ENCODE measurements at regions not wholly inside any gene's neighbourhood (a gene's known extent, or its start where the extent isn't known, plus 50 kb on each side); places are given as distances from the start of the nearest gene placed in this dataset.
"Not testable (repeated sequence)": the region's sequence is repeated elsewhere in the genome, so short reads cannot be mapped to it uniquely, and the experiment has no call there.

DNA sequence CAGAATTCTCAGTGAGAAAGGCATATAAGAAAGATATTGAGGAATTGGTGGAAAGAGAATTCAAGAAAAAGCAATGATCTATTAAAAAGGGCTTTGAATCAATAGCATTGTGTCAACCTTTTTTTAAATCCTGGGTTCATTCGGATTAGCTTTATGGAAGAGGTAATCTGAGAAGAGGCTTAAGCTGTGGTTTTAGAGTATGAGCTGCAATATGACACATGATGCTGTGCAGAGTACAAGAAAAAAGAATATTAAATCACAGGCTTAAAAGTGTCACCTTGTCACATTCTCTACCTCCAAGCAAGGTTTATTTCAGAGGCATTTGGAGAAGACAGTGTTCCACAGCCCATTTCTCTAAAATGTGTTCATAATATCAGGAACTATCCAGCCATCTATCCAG, 128.9 kb downstream of the RTP4 start:
- Histone ChIP-seq H3K79me2 (ENCODE audit: control insufficient read depth, insufficient read depth, low read length) (no peaks in the 10 kb centered on the region), H3K9ac (ENCODE audit: insufficient read depth, low read length) (no peak overlapping the region), H3K9me3 (ENCODE audit: control insufficient read depth, insufficient read depth, low read depth, low read length) (no peaks in the 10 kb centered on the region), H4K20me1 (ENCODE audit: control insufficient read depth, extremely low read depth, insufficient read depth, low read length) (no peaks in the 10 kb centered on the region), H3K4me1 (ENCODE audit: control insufficient read depth, extremely low read depth, insufficient read depth, low read length) (no peaks in the 10 kb centered on the region), H3K4me3 (replicated peaks in 1 of 4; ENCODE audit: control extremely low read depth in 1 of 4, insufficient read depth in 1 of 4, low read depth in 3 of 4, low read length in 4 of 4) (no peak overlapping the region), H3K4me2 (ENCODE audit: extremely low read depth, insufficient read depth, low read length) (no peak overlapping the region), H2AFZ (ENCODE audit: low read length) (no peak overlapping the region), H3K27ac (ENCODE audit: insufficient read depth, low read length) (no peak overlapping the region), H3K36me3 (ENCODE audit: control insufficient read depth, insufficient read depth, low read length) (no peaks in the 10 kb centered on the region), H3K27me3 (ENCODE audit: control insufficient read depth, insufficient read depth, low read length) (no peaks in the 10 kb centered on the region)
- no peak for DNase-seq (ENCODE audit: low read depth in 2 of 2)
- TF ChIP-seq CTCF (conservative IDR thresholded peaks at IDR 0.05 in 1 of 2, IDR thresholded peaks at IDR 0.05 in 1 of 2; ENCODE audit: low read depth in 1 of 2, low read length in 2 of 2), result no peak
- no peak for TF ChIP-seq EZH2 (IDR thresholded peaks at IDR 0.05; ENCODE audit: low read length, missing control alignments)

DNA sequence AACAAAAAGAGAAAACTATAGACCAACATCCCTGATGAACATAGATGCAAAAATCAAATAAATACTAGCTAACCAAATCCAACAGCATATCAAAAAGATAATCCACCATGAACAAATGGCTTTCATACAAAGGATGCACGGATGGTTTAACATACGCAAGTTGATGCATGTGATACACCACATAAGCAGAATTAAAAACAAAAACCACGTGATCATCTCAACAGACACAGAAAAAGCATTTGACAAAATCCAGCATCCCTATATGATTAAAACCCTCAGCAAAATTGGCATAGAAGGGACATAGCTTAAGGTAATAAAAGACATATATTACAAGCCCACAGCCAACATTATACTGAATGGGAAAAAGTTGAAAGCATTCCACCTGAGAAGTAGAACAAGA, 125.9 kb downstream of the RTP4 start:
- not testable (repeated sequence) for H3K27ac ChIP-seq (ENCODE audit: insufficient read depth, low read length); H3K9me3 ChIP-seq (ENCODE audit: control insufficient read depth, insufficient read depth, low read depth, low read length); H2AFZ ChIP-seq (ENCODE audit: low read length); H3K4me1 ChIP-seq (ENCODE audit: control insufficient read depth, extremely low read depth, insufficient read depth, low read length); H3K36me3 ChIP-seq (ENCODE audit: control insufficient read depth, insufficient read depth, low read length); H3K4me3 ChIP-seq (replicated peaks in 1 of 4; ENCODE audit: control extremely low read depth in 1 of 4, insufficient read depth in 1 of 4, low read depth in 3 of 4, low read length in 4 of 4); H3K27me3 ChIP-seq (ENCODE audit: control insufficient read depth, insufficient read depth, low read length); H3K9ac ChIP-seq (ENCODE audit: insufficient read depth, low read length); H3K4me2 ChIP-seq (ENCODE audit: extremely low read depth, insufficient read depth, low read length); H3K79me2 ChIP-seq (ENCODE audit: control insufficient read depth, insufficient read depth, low read length); H4K20me1 ChIP-seq (ENCODE audit: control insufficient read depth, extremely low read depth, insufficient read depth, low read length); DNase-seq (ENCODE audit: low read depth in 2 of 2)

DNA sequence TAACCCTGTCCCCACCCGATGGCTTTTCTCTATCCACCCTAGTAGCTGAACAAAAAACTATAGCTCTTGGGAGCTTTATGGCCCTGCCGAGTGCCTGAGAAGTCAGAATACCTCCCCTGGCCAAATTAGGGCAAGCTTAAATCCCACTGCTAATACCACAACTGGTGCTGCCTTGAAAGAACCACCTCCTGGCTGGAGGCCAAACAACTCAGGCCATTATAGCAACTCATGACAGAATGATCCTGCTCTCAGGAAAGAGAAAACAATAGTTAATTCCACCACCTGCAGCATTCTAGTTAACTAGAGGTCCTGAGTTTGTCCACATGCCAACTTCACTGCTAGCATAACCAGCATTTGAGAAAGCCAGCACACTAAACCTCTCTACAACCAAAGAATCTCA, 123.2 kb downstream of the RTP4 start:
- no peaks in the 10 kb centered on the region for H3K36me3 ChIP-seq (ENCODE audit: control insufficient read depth, insufficient read depth, low read length)
- no peaks in the 10 kb centered on the region for H4K20me1 ChIP-seq (ENCODE audit: control insufficient read depth, extremely low read depth, insufficient read depth, low read length)
- DNase-seq (ENCODE audit: low read depth in 2 of 2), result no peak
- no peak overlapping the region for H3K9ac ChIP-seq (ENCODE audit: insufficient read depth, low read length)
- H3K4me2 ChIP-seq (ENCODE audit: extremely low read depth, insufficient read depth, low read length), result no peak overlapping the region
- H3K79me2 ChIP-seq (ENCODE audit: control insufficient read depth, insufficient read depth, low read length), result no peaks in the 10 kb centered on the region
- no peaks in the 10 kb centered on the region for H3K27me3 ChIP-seq (ENCODE audit: control insufficient read depth, insufficient read depth, low read length)
- H3K4me1 ChIP-seq (ENCODE audit: control insufficient read depth, extremely low read depth, insufficient read depth, low read length), result no peaks in the 10 kb centered on the region
- H3K27ac ChIP-seq (ENCODE audit: insufficient read depth, low read length), result no peak overlapping the region
- no peaks in the 10 kb centered on the region for H3K9me3 ChIP-seq (ENCODE audit: control insufficient read depth, insufficient read depth, low read depth, low read length)
- TF ChIP-seq EZH2 (IDR thresholded peaks at IDR 0.05; ENCODE audit: low read length, missing control alignments) (no peak), CTCF (conservative IDR thresholded peaks at IDR 0.05 in 1 of 2, IDR thresholded peaks at IDR 0.05 in 1 of 2; ENCODE audit: low read depth in 1 of 2, low read length in 2 of 2) (no peak)
- no peak overlapping the region for H2AFZ ChIP-seq (ENCODE audit: low read length)
- H3K4me3 ChIP-seq (replicated peaks in 1 of 4; ENCODE audit: control extremely low read depth in 1 of 4, insufficient read depth in 1 of 4, low read depth in 3 of 4, low read length in 4 of 4), result no peak overlapping the region

DNA sequence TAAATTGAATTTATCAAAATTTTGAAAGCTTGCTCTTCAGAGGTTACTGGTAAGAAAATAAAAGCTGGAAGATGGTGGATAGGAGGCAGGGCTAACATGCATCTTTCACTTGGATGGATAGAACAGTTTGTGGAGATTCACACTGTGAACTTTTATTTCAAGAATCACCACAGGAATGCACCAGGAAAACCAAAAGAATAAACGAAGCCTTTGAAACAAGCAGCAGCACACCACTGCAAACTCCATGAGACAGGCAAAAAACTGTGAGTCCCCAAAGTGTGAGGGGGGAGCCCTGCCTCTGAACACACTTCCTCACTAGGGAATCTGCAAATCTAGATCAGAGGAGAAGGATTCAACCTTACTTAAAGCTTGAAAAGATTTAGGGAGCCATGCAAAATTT, 122.2 kb downstream of the RTP4 start:
- Histone ChIP-seq H3K27me3 (ENCODE audit: control insufficient read depth, insufficient read depth, low read length) (no peaks in the 10 kb centered on the region), H3K79me2 (ENCODE audit: control insufficient read depth, insufficient read depth, low read length) (no peaks in the 10 kb centered on the region), H3K4me3 (replicated peaks in 1 of 4; ENCODE audit: control extremely low read depth in 1 of 4, insufficient read depth in 1 of 4, low read depth in 3 of 4, low read length in 4 of 4) (no peak overlapping the region), H3K9ac (ENCODE audit: insufficient read depth, low read length) (no peak overlapping the region), H3K36me3 (ENCODE audit: control insufficient read depth, insufficient read depth, low read length) (no peaks in the 10 kb centered on the region), H2AFZ (ENCODE audit: low read length) (no peak overlapping the region), H3K4me1 (ENCODE audit: control insufficient read depth, extremely low read depth, insufficient read depth, low read length) (no peaks in the 10 kb centered on the region), H4K20me1 (ENCODE audit: control insufficient read depth, extremely low read depth, insufficient read depth, low read length) (no peaks in the 10 kb centered on the region), H3K9me3 (ENCODE audit: control insufficient read depth, insufficient read depth, low read depth, low read length) (no peaks in the 10 kb centered on the region), H3K27ac (ENCODE audit: insufficient read depth, low read length) (no peak overlapping the region), H3K4me2 (ENCODE audit: extremely low read depth, insufficient read depth, low read length) (no peak overlapping the region)
- TF ChIP-seq CTCF (conservative IDR thresholded peaks at IDR 0.05 in 1 of 2, IDR thresholded peaks at IDR 0.05 in 1 of 2; ENCODE audit: low read depth in 1 of 2, low read length in 2 of 2), result no peak
- TF ChIP-seq EZH2 (IDR thresholded peaks at IDR 0.05; ENCODE audit: low read length, missing control alignments), result no peak
- peak in 1 of 2 donors; percentile 11 for DNase-seq (ENCODE audit: low read depth in 2 of 2)
